GM18858 (cell line): ENCODE measurements at regions not wholly inside any gene's neighbourhood (a gene's known extent, or its start where the extent isn't known, plus 50 kb on each side); places are given as distances from the start of the nearest gene placed in this dataset.
"Not testable (repeated sequence)": the region's sequence is repeated elsewhere in the genome, so short reads cannot be mapped to it uniquely, and the experiment has no call there.

Experiments
- ATAC-seq: cut with Tn5 transposase; IDR thresholded peaks from one replicate; pipeline ENCODE4 v1.9.1; 2021; ENCODE audit not compliant: unreplicated experiment

DNA sequence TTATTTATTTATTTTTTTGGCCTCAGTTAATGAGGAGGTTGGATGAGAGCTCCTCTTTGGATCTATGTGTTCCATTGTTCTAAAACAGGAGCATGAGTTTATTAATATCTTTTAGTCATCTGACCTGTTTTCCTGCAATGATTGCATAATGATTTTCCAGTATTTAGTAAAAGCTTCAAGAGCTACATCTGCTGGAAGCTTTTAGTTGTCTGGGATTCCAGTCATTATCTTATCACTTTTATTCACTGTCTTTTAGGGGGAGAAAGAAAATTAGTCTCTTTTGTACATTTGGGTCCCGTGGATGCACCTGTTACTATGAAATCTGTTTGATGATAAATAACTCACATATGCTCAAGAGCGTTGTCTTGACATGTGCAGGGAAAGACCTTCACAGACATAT lies 1270.0 kb downstream of the ROBO1 start:
- ATAC-seq = no peak

DNA sequence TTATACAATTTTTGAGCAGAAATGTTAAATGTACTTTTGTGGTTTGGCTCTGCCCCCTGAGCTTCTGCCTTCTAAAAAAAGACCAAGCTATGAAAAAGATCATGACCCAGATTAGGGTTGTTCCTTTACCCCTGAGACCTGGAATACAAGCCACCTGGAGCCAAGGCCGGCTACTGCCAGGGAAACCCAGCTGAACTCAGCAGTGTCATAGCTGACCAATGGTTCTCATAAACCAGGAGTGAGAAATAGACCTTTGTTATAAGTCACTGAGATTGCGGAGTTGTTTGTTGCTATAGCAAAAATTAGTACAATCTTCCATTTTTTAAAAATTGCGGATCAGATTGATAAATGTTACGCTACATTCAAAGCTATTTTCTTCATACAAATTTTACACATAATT lies 1261.7 kb downstream of the ROBO1 start:
- ATAC-seq = no peak

DNA sequence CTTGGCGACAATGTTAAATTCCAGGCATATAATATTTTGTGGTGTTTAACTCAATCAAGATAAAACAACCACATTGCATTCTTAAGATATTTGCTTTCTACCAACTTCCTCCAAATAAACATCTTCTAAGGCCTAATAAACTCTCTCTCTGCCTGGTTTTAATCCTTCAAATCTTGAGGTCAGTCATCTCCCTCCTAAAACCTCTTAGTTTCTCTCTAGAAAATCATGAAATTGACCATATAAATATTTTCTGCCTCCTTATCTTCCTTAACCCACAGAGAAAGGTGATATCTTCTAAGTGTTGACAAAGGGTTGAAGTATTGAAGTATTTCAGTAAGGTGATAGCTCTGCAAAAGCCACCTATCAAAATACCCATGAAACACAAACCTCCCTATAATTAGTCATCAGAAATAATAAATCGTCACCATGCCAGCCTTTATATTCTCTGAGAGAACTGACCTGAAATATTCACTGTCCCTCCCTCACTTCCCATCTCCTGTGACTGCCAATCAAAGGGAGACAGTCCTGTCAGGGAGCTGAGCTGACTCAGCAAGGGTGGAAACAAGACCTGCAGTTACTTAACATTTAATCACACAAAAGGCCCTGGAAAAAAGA lies 1261.1 kb downstream of the ROBO1 start:
- no peak for ATAC-seq

DNA sequence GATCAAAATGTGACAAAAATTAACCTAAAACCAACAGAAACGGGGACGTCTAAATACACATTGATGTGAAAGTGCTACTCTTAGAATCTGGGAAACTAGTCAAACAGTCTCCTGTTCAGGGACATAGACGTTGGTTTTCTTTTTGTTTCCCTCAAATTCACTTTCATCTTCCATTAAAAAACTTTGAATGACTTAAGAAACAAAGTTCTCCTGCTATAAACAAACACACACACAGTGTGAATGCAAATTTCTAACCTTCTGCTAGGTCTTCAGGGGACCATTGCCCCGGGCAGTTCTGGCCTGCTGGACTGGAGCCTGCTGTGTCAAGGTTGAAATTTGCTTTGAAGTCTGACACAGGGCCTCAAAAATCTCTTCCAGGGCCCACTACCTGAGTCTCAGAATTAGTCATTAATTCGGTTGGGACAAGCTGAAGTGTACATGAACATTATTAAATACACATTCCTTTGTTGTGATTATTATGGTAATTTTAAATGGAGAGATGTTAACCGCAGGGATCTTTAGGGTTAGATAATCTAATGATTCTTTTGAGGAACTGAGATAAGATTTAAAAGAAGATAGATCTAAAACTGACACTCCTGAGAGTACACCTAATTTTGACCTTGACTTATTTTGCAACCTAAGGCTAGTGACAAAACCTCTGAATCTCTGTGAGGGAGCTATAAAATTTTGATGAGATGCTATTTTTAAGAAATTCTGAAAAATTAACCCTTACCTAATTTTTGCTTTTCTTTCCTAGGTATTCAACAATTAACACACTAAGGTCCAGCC lies 1260.4 kb downstream of the ROBO1 start:
- no peak for ATAC-seq

DNA sequence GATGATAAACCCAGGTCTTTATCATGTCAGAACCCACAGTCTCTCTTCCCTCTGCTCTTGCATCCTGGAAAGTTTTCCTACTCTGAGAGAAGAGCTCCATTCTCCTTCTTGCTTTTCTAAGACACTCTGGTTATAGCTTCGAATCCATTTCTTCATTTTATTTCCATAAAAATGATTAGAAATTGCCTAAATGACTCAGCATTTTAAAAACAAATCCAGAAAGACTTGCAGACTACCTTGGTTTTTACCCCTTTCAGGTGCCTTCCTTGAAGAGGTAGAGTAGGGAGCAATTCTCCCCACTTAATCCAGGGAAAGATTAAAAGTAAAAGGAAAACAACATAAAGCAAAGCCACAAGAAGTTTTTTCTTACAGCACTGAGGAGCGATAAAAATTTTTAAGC lies 1256.0 kb downstream of the ROBO1 start:
- no peak for ATAC-seq

DNA sequence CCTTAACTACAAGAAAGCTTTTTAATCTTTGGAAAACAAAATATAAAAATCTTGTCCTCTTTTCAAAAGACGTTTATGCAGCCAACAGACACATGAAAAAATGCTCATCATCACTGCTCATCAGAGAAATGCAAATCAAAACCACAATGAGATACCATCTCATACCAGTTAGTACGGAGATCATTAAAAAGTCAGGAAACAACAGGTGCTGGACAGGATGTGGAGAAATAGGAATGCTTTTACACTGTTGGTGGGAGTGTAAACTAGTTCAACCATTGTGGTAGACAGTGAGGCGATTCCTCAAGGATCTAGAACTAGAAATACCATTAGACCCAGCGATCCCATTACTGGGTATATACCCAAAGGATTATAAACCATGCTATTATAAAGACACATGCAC lies 1255.0 kb downstream of the ROBO1 start:
- ATAC-seq = not testable (repeated sequence)

DNA sequence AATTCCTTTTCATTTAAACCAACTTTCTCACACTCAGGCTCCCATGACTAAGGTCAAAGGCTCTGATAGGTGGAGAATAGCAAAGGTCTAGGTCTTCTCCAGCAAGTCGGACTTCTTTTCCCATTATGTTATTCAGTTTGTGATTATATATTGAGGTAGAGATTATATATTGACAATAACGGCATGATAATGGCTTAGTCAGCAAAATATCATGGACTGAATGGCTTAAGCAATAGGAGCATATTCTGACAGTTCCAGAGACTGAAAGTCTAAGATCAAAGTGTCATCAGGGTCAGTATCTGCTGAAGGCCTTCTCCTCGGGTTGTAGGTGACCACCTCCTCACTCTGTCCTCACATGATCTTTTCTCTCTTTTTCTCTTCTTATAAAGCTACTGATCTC lies 1251.4 kb downstream of the ROBO1 start:
- no peak for ATAC-seq

DNA sequence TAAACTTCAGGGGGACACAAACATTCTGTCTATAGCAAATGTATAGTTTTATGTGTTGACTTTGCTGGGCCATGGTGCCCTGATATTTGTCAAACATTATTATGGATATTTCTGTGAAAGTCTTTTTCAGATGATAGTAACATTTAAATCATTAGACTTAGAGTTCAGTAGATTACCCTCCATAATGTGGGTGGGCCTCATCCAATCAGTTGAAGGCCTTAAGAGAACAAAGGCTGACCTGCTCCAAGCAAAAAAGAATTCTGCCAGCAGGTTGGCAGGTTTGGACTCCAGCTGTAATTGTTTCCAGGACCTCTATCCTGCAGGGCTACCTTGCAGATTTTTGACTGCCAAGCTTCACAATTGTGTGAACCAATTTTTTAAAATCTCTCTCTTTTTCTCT lies 1250.9 kb downstream of the ROBO1 start:
- no peak for ATAC-seq

DNA sequence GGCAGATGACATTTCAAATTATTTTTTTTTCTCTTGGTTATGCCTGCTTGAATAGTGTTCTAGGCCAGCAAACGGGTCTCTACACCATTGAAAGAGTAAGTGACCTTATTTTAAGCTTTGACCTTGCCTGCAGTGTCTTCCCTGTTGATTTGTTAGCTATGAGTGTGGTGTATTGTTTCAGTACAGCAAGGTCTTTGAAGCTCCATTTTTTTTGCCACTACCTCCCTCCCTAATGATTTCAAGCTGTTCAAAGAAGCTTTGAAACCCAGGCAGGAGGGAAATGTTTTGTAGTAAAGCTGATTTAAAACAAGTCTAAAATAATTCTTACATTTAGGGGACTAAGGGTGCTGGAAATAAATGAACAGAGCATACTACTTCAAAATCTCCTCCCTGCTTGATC lies 1249.8 kb downstream of the ROBO1 start:
- no peak for ATAC-seq

DNA sequence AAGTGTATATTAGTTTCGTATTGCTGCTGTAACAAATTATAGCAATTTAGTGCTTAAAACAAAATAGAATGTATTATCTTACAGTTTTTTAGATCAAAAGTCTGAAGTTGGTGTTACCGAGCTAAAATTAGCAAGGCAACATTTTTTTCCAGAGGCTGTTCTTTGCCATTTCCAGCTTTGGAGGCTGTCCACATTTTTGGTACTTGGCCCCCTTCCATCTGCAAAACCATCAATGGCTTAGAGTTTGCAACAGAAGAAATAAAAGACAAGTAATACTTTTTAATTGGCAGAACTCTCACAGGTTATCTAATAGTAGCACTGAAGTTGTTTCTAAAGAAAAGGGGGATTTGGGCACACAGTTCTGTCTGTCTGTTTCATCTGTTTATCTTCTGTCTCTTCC lies 1248.5 kb downstream of the ROBO1 start:
- no peak for ATAC-seq

DNA sequence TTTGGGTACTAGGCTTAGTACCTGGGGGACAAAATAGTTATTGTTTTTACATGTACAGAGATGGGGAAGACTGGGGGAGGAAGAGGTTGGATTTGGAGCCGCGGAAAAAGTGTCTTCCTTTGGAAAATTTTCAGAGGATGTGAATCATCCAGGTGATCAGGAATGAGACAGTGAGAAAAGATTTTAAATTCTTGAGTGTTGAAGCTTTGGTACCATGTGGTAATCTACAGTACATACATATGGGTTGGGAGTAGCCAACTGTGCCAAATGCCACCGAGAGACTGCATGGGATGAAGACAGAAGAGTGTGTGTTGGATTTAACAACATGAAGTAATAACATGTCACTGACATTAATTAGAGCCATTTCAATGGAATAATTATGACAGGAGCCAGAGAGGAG lies 1238.2 kb downstream of the ROBO1 start:
- no peak for ATAC-seq

DNA sequence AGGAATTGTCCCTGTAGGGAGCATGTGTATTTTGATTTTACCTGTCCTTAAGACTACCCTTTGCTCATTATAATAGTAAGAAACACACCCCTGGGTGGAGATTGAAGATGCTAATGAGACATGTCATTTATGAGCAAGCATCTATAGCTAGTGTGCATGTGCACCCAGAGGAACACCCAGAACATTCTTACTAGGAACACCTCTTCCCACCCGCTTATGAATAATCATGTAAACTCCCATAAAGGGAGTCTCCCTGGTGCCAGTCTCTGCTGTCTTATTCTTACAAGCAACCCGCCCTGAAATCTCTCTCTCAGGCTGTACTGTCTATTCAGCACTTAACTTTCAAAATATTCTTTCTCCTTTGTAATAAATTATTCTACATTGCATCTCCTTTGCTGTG lies 1227.3 kb downstream of the ROBO1 start:
- ATAC-seq = no peak

DNA sequence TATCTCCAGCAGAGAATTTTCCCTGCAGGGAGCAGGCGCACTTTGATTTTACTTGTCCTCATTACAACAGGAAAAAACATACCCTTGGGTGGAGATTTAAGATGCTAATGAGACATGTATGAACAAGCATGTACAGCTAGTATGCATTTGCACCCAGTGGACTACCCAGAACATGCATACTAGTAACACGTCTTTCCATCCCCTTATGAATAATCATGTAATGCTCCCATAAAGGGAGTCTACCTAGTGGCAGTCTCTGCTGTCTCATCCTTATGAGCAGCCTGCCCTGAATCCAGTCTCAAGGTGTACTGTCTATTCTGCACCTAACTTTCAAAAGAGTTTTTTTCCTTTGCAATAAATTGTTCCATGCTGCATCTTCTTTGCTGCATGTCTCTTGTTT lies 1222.0 kb downstream of the ROBO1 start:
- ATAC-seq = no peak
